Suppressor macrophage treated with lipopolysaccharide for 1 hour (primary cell): ENCODE measurements at regions not wholly inside any gene's neighbourhood (a gene's known extent, or its start where the extent isn't known, plus 50 kb on each side); places are given as distances from the start of the nearest gene placed in this dataset.
A peak's percentile ranks its signal among the peaks of the same experiment; 100 is the strongest.
"Not testable (repeated sequence)": the region's sequence is repeated elsewhere in the genome, so short reads cannot be mapped to it uniquely, and the experiment has no call there.

Experiments
- DNase-seq, 3 donors: peaks; one replicate each; pipeline ENCODE4 v3.0.0-alpha.2; 2020 to 2022

DNA sequence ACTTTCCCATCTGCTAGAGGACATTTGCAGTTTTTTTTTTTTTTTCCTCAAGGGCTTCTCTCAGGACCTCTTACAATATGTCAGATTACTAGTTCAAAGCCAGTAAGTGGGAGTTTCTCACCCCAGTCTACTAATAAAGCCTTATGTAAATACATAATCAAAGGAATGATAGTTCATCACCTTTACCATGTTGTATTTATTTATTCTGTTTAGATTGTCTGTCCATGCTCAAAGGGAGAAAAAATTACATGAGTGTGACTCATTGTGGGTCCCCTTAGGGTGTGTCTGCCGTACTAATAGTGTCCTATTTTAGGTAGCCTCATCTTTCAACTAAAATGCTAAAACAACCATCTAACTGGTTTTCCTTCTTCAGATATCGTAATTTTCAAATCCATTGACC lies 917.6 kb downstream of the EPHA3 start:
- DNase-seq = no peak

DNA sequence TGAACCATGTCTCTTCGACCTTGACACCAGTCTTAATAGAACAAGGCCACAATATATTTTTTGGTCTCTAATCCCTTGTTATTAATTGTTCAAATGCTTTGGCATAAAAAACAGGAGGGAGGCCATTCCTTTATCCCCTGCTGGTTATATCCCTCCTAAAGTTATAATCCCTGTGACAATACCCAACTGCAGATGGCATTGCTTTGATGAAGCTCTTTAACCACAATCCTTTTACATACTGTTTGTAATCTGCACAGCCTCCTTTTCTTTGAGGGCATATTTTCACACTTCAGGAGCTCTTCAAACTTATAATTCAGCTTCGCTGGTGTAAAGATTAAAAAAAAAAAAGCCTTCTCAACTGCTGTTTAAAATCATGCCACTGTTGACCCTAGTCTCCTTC lies 919.0 kb downstream of the EPHA3 start:
- DNase-seq = no peak

DNA sequence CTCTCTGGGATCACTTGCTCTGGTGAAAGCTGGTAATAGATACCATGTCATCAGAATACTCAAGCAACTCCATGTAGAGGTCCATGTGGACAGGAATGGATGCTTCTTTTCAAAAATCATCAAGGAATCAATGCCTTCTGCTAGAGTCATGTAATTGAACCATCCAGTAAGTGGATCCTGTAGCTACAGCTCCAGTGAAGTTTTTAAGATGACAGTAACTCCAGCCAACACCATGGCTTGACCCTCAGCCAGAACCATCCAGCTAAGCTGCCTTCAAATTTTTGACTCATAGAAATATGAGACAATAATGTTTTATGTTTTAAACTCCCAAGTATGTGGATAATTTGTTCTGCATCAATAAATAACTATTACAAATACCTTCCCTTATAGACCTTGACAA lies 923.7 kb downstream of the EPHA3 start:
- no peak for DNase-seq

DNA sequence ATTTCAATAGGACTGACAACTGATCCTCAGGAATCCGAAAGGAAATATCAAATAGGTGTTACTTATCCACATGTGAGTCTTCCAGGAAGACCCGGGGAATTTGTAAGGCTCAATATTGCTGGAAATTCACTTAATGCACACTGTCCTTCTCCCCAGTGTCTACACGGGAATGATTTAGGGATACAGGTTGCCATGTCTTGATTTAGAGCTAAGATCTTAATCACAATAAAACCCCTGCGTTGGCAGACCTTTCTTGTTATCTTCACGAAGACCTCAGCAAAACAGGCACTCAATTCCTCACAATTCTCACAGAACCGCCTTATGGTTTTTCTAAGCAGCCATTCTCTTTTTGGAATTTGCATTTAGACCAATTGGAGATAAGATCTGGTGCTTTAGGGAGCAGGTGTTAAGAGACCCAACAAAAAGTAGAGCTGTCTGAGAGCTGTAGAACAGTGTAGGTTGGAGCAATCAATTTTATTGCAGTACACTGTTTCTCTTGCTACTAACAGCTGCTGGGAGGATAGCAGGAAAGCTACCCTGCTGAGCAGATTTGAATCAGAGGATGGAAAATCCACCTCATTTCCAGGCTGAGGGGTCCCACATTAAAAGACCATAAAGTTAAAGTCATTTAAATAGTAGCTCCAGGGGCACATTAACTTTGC lies 925.7 kb downstream of the EPHA3 start:
- DNase-seq = no peak

DNA sequence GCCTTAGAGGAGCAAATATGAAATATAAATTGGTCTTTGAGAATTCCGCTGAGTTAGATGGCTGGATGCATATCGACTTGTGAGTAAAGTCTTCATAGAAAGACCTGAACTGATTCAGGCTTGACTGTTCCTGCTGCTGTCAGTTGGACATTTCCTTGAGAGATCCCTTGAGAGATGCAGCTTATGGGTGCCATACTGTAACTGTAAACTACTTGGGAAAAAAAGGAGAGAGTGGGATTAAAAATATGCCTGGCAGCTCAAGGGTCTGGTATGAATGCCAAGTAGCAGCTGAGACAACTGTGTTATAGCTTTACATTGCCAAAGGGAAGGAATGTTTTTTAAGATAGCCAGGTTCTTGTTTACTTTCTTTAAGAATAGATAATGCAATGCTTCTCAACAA lies 926.6 kb downstream of the EPHA3 start:
- DNase-seq = no peak

DNA sequence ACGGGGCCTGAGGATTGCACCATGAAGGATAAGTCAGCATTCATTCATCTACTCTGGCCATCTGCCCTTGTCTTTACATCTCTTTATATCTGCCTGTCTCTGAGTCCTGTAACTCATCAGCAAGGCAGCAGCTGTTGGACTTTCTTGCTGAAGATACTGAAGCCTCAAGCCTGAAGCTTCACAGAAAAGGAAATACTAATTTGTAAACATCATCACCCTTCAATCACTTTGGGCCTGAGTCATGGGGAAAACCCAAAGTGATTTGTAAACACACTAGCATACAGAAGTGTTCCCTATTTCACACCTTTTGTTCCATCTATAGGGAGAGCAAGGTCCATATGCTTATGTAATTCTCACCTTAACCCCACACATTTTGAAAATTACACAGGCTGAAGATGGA lies 928.2 kb downstream of the EPHA3 start:
- DNase-seq = peak in 2 of 3 donors; percentile 15

DNA sequence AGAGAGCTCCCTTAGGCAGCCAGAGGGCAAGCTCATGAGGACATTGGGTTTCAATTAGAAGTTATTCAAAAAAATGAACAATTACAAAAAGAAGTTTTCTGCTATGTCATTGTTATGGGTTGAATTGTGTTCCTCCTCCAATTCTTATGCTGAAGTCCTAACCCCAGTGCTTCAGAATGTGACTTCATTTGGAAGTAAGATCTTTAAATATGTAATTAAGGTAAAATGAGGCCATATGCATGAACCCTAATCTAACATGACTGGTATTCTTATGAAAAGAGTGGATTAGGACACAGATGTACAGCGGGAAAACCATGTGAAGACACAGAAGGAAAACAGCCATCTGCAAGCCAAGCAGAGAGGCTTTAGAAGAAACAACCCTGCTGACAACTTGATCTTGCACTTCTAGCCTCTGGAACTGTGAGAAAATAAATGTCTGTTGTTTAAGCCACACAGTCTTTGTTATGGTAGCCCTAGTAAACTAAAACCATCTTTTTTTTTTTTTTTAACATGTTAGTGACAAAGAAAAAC lies 929.6 kb downstream of the EPHA3 start:
- no peak for DNase-seq

DNA sequence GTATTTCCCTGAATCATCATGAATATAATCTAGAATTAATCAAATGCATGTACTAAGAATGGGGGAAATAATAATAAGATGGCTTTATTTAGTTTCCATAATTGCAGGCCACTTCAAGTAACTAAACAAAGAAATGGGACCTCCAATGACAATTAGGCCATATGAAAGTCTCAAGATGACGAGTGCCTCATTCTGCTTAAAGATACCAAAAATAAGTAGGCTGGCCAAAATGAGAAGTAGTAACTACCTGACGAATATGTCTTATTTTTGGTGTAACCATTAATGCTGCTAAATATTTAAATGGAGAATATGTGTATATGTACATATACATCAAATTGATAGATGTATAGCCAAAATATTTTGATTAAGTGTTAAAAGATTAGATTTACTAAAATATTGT lies 932.6 kb downstream of the EPHA3 start:
- DNase-seq = no peak

DNA sequence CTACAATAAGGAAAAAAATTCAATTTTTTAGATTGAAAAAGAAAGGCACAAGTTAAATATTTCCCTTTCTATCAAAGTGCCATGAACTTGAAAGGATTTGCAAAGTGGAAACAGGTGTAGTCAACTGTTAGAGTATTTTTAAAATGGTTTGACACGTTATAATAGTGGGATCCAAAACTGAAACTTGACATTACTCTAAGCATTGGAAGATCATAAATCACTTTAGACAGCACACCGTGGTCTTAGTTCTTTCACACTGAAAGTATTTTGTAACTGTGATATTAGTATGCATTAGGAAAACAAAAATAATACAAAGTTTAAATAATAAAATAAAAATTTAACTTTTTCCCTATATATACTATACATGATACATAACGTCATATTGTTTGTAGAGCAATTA lies 933.1 kb downstream of the EPHA3 start:
- no peak for DNase-seq

DNA sequence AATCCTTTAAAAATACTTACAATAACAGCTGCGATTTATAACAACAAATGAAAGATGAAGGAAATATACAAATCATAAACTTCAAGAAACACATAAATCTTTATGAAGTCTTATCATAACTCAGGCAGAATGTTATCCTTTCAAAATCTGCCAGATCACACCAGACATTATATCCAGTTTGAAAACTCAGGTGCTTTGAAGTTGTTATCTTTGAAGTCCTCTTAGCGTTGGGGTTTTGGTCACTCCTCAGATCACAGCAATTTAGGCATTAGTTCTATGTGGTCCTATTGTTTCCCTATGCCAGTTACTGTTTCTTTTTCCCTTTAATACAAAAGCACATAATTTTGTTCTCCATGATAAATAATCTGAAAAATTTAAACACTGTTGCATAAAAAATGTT lies 934.6 kb downstream of the EPHA3 start:
- no peak for DNase-seq

DNA sequence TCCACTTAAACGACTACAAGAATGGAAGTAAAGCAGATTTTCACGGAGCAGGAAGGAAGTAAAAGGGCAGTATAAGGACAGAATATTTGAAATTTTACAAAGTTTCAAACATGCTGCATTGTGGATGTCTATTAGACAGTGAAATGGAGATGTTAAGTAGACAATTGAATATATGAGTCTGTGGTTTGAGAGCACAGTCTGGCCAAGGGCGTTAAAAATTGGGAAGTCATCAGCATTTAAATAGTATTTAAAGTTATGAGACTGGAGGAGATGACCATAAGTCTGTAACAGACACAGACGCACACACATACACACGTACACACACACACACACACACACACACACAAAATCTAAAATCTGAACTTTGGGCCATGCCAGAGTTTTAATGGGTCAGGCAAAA lies 935.9 kb downstream of the EPHA3 start:
- no peak for DNase-seq

DNA sequence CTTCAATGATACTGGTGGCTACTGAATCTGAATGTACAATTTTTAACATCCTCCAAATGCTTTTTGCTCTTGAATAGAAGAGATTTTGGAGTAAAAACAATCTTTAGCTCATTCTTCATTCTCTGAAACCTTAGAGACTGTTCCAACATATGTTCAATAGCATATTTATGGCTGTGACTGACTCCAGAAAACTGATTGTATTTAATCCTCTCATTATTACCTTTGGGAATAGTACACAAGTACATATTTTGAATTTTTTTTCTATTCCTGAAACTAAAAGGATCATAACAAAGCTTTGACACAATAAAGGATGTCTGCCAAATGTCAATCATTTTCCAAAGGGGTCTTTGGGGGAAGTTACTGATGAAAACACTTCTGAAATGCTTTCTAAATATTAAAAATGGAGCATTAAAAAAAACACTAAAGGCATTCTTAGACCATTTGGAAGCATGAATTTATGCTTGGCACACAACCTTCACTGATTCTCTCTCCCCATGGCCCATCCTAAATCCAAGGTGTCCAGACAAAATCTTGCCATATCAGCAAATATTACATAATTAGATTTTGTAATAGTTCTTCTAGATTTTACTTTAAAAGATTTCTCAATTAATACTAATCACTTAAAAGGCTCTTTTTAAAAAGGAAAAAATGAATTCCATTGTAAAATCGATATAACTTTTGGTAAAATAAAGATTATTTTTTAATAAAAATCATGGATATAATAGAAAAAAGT lies 936.8 kb downstream of the EPHA3 start:
- DNase-seq = no peak

DNA sequence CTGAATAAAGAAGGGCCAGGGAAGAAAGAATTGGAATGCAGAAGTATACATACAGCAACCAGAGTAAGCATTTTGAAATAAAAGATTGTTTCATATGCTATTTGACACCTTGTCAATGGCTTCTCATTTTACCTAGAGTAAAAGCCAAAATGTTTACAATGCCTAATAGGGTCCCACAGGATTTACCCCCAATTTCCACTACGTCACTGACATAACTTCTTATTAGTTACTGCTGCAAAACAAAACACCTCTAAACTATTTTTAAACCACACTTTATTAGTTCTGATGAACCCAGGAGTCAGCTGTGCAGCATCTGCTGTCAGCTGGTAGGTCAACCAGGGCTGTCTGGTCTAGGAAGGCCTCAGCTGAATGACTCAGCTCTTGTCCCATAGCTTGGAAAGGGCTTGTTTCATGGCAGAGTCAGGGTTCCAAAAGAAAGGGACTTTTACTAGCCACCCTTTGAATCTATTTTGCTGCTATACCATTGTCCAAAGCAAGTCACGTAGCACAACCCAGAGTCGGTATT lies 945.1 kb downstream of the EPHA3 start:
- DNase-seq = no peak

DNA sequence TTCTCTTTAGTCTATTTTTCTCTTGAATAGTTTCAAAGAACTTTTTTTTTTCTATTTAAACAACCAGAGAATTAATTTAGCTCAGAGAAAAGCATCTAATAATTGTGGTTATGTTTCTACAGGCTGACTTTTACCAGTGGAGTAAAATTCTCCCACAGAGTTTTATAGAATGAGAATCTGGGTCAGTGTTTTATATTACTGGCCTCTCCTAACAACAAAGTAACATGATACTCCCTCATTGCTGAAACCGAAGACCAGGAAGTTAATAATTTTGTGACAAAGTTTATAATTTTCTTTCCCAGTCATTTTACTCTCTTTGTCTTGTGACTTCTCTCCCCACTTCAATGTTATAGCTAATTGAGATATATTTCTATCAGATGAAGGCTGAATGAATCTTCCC lies 946.9 kb downstream of the EPHA3 start:
- DNase-seq = no peak

DNA sequence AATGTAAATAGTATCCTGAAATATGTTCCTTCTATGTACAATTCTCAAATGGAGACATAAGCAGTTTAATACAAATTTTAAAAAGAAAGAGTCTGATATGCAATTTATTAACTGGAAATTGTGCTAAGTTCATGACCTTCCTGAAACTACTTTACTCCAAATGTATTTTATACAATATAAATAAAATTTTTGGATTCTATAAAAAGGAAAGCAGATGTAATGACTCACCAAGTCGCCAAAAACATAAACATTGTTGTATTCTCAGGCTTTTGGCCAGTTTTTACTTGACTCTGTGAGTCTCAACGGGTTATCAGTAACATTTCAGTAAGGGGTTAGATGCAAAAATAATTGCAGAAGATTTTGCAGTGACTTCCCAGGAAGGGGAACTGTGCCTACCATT lies 948.2 kb downstream of the EPHA3 start:
- DNase-seq = no peak

DNA sequence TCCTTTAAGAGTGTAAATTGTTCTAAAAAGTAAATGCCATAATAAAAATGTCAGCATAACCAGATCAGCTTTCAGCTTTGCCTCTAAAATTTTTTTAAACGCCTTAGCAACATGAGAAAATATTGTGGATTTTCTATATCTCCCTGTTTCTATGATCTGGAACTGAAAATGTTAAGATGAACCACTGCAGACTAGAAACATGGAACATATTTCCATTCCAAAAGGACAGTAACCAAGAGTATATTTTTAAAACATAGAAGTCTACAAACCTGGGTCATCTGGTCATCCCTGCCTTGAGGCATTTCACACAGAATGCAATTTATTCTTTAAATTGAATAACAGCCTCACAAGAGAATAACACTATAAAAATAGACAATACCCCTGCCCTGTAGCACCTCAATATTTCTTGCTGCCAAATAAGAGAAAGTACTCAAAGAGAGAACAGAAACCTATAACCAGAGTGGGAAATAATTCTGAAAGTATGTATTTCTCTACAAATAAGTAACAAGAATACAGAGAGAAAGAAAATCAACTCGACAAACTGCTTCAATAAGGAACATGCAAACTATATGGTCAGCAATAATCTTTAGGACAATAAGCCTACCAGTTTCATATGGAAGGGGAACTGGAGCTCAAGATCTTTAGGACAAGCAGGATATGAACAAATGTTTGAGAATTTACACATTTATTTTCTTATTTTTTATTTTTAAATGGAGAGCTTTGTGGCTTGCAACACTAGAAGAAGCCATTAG lies 949.0 kb downstream of the EPHA3 start:
- DNase-seq = no peak

DNA sequence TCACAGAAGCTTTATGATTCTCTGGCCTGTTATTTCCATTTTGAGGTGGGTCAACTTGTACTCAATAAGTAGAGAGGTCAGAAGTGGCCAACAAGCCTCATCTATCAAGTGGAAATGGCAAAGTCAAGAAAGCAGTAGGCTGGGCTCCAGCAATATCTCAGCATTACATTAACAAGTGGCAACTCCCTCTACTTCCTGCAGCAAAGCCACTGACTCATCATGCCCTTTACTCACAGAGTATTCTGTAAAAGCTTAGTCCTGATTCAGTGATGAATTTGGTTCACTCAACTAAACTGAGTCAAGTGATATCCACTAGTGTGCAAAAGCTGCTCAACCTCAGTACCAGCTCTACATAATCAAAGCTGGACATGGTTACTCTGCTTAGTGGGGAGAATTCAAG lies 954.6 kb downstream of the EPHA3 start:
- peak in 2 of 3 donors; percentile 0 to 18 for DNase-seq

DNA sequence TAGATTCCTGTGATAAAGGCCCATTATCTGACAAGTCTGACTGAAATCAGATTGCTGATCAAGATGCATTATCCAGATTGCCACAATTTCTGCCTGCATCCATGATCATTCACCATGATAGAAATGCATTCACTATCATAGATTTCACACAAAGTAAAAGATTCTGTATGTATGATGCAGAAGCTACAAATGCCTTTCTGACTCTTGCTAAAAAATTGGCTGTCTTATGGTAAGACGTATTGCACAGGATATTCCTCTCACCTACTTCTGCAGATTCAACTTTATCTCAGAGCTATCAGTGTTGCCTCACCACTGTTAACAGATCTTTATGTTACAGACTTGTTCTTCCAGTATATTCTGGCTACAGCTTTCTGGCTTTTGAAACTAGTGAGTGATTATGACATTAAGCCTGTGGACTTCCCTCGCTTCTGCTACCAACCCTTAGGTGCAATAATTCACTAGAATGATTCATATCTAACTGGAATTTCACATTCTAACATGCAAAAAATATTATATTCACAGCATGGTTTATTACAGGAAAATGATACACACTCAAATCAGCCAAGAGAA lies 955.3 kb downstream of the EPHA3 start:
- peak in 1 of 3 donors; percentile 0 for DNase-seq

DNA sequence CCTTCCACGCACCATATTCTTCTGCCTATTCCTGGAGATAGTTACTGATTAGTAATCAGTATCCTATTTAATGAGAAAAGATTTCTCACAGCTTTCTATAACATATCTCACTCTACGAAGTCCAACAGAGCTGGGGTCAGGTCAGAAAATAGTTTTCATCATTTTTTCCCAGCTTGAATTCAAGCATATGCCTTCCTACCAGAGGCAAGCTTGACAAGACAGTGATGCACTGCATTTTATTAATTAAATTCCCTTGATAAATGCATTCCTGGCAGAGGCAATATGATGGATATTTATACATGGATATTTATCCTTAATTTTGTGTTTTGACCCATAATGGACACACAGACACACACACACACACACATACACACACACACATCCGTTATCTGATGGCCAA lies 961.4 kb downstream of the EPHA3 start:
- DNase-seq = no peak

DNA sequence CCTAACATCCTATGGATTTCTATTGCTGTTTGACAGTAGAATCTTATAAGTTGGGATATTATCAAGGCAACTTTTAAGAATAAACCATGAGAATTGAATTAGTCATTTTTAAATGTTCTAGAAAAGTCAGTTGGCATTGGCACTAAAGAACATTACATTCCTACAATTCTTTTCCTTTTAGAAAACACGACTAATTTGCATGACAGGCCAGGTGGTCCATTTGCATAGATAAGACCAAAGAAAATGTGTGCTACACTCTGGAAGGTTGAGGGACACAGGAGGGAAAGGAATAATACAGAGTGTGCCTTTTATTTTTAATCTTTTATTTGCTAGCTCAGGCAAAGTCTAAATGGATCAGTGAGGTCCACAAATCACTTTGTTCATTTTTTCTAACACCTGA lies 962.3 kb downstream of the EPHA3 start:
- DNase-seq = no peak

DNA sequence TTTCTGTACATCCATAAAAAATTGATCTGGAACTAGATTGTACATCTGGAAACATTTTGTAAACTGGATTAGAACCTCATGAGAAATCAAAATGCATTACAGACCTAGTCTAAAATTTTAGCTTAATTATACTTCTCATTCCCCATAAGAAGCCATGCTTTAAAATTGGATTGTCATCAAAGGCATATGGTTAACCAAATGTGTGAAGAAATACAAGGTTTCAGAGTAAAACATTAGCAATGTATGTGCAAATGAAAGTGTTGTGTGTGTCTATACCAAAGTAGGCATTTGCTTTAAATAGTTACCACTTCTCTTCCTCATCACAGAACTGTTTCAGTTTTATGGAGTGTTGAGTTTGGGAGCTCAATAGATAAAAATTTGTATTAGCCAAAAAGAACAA lies 968.7 kb downstream of the EPHA3 start:
- DNase-seq = no peak

DNA sequence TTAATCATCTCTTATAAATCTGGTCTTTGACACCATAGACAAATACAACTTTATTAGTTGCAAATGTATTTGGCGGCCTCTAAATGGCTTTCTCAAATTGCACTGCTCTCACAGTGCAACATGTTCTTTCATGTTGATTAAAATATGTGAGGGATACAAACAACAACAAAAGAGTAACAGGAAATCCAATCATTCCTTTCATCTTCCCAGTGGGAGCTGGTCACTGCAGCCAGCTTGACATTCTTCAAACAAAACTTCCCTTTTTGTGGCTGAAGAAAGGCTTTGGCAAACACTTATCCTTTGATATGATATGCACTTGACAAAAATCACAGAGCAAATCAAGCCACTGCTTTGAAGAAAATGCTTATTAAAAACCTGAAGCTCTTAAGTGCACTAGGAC lies 973.6 kb downstream of the EPHA3 start:
- DNase-seq = no peak

DNA sequence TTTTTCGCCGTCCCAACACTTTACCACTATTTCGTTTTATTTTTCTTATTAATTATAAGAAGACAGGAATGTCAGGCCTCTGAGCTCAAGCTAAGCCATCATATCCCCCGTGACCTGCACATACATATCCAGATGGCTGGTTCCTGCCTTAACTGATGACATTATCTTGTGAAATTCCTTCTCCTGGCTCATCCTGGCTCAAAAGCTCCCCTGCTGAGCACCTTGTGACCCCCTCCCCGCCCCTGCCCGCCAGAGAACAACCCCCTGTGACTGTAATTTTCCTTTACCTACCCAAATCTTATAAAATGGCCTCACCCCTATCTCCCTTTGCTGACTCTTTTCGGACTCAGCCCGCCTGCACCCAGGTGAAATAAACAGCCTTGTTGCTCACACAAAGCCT lies 978.9 kb downstream of the EPHA3 start:
- not testable (repeated sequence) for DNase-seq
